GM12892 (cell line): ENCODE measurements at regions not wholly inside any gene's neighbourhood (a gene's known extent, or its start where the extent isn't known, plus 50 kb on each side); places are given as distances from the start of the nearest gene placed in this dataset.

ENCODE experiments used
- POLR2A ChIP-seq: IDR thresholded peaks from 2 replicates; pipeline ENCODE4 v1.6.1; 2011; ENCODE audit warnings: low read depth, low read length, control low read depth
- POLR2AphosphoS5 ChIP-seq: IDR thresholded peaks from 2 replicates; pipeline ENCODE4 v1.6.1; 2011; ENCODE audit warnings: low read depth, low read length, control low read depth
- TAF1 ChIP-seq: IDR thresholded peaks from 2 replicates; pipeline ENCODE4 v1.6.1; 2011; ENCODE audit warnings: low read depth, mild to moderate bottlenecking, control low read depth, low read length, borderline replicate concordance

- TF ChIP-seq POLR2A (no peak), POLR2AphosphoS5 (no peak), TAF1 (no peak)
Observed at GRCh38 chr10:125399289-125399688, 238.9 kb upstream of the CTBP2 start.
